ENCODE measurements at regions not wholly inside any gene's neighbourhood (a gene's known extent, or its start where the extent isn't known, plus 50 kb on each side); places are given as distances from the start of the nearest gene placed in this dataset.
"Not testable (repeated sequence)": the region's sequence is repeated elsewhere in the genome, so short reads cannot be mapped to it uniquely, and the experiment has no call there.

DNA sequence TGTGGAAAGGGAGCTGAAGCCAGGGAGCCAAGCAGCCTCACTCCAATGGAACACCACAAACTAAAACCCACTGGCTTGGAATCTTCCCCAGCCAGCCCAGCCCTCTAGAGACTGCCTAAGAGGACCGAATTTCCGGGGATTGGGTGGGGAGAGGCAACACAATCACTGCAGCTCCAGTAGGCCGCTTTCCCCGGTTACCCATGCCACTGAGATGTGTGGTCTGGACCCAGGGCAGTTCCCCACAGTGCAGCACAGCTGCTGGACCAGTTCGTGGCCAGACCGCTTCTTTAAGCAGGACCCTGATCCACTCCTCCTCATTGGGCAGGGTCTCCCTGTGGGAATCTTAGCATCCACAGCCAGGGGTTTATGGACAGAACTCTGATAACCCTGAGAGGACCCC lies 91.9 kb upstream of the PAGE3 start:
- no peak for DNase-seq (ENCODE audit: low read depth)
- TF ChIP-seq, protein P1, sequence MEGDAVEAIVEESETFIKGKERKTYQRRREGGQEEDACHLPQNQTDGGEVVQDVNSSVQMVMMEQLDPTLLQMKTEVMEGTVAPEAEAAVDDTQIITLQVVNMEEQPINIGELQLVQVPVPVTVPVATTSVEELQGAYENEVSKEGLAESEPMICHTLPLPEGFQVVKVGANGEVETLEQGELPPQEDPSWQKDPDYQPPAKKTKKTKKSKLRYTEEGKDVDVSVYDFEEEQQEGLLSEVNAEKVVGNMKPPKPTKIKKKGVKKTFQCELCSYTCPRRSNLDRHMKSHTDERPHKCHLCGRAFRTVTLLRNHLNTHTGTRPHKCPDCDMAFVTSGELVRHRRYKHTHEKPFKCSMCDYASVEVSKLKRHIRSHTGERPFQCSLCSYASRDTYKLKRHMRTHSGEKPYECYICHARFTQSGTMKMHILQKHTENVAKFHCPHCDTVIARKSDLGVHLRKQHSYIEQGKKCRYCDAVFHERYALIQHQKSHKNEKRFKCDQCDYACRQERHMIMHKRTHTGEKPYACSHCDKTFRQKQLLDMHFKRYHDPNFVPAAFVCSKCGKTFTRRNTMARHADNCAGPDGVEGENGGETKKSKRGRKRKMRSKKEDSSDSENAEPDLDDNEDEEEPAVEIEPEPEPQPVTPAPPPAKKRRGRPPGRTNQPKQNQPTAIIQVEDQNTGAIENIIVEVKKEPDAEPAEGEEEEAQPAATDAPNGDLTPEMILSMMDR (IDR thresholded peaks at IDR 0.05; ENCODE audit: insufficient read depth, low read depth, low read length), result no peak
- ChIA-PET CTCF (no interaction called here), POLR2A (no interaction called here)
- Histone ChIP-seq H3K4me3 (ENCODE audit: low read depth, low read length) (no peak overlapping the region), H3K36me3 (ENCODE audit: control insufficient read depth, insufficient read depth, low read length) (no peaks in the 10 kb centered on the region), H3K27me3 (ENCODE audit: control insufficient read depth, insufficient read depth, low read length) (no peaks in the 10 kb centered on the region)

DNA sequence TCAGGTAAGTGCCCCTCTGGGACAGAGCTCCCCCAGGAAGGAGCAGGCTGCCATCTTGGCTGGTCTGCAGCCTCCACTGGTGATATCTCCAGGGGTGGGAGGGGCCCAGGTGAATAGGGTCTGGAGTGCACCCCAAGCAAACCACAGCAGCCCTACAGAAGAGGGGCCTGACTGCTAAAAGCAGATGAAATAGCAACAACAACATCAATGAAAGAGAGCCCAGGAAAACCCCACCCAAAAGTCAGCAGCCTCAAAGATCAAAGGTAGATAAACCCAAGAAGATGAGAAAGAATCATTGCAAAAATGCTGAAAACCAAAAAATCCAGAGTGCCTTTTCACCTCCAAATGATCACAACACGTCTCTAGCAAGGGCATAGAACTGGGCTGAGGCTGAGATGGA lies 92.5 kb upstream of the PAGE3 start:
- Histone ChIP-seq H3K4me3 (ENCODE audit: low read depth, low read length) (no peak overlapping the region), H3K27me3 (ENCODE audit: control insufficient read depth, insufficient read depth, low read length) (no peaks in the 10 kb centered on the region), H3K36me3 (ENCODE audit: control insufficient read depth, insufficient read depth, low read length) (no peaks in the 10 kb centered on the region)
- CTCF ChIA-PET, result no interaction called here
- TF ChIP-seq, protein P1 (IDR thresholded peaks at IDR 0.05; ENCODE audit: insufficient read depth, low read depth, low read length), result no peak
- POLR2A ChIA-PET, result no interaction called here
- no peak for DNase-seq (ENCODE audit: low read depth)

DNA sequence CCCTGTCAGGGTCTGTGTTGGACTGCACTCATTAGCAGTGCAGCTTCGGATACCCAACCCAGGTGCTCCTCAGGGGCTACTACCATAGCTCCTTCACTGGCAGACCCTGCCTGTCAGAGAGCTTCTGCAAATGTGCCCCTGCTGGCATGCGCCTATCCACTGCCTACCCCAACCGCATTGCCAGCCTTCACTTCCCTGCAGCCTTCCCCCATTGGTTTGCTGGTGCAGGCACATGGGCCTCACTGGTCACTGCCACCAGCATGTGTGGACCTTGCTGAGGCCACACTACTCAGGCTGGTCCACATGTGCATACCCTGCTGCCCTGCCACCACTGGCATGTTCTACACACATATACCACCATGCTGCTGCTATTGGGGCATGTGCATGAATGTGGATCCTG lies 72.5 kb upstream of the MAGEH1 start:
- CTCF ChIA-PET, result no interaction called here
- TF ChIP-seq, protein P1 (IDR thresholded peaks at IDR 0.05; ENCODE audit: insufficient read depth, low read depth, low read length), result no peak
- POLR2A ChIA-PET, result no interaction called here
- no peak for DNase-seq (ENCODE audit: low read depth)
- Histone ChIP-seq H3K4me3 (ENCODE audit: low read depth, low read length) (no peak overlapping the region), H3K27me3 (ENCODE audit: control insufficient read depth, insufficient read depth, low read length) (no peaks in the 10 kb centered on the region), H3K36me3 (ENCODE audit: control insufficient read depth, insufficient read depth, low read length) (no peaks in the 10 kb centered on the region)

DNA sequence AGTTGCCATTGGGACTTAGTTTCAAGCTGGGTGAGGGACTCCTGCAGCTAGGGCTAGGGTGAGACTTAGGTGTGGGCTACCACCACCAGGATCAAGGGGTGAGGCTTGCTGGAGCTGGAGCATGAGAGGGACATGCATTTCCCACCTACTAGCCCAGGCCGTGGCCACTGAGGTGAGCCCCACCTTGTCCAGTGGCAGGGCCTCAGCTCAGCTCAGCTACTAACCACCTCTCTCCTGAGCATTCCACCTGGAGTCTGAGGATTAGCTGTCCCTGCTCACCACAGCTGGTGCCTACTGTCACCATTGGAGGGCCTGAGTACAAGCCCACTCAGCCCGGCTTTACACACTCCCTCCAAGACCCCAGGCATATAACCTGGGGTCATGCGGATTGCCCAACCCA lies 62.6 kb upstream of the MAGEH1 start:
- ChIA-PET POLR2A (no interaction called here), CTCF (no interaction called here)
- TF ChIP-seq, protein P1 (IDR thresholded peaks at IDR 0.05; ENCODE audit: insufficient read depth, low read depth, low read length), result no peak

DNA sequence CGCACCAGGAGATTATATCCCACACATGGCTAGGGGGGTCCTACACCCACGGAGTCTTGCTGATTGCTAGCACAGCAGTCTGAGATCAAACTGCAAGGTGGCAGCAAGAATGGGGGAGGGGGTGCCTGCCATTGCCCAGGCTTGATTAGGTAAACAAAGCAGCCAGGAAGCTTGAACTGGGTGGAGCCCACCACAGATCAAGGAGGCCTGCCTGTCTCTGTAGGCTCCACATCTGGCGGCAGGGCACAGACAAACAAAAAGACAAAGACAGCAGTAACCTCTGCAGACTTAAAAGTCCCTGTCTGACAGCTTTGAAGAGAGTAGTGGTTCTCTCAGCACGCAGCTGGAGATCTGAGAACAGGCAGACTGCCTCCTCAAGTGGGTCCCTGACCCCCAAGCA lies 55.1 kb upstream of the MAGEH1 start:
- CTCF ChIA-PET; H3K27me3 ChIP-seq (ENCODE audit: control insufficient read depth, insufficient read depth, low read length); H3K4me3 ChIP-seq (ENCODE audit: low read depth, low read length); POLR2A ChIA-PET; DNase-seq (ENCODE audit: low read depth); H3K36me3 ChIP-seq (ENCODE audit: control insufficient read depth, insufficient read depth, low read length): not testable (repeated sequence)

More for the DNA sequence above, 62.6 kb upstream of the MAGEH1 start:
- Histone ChIP-seq H3K4me3 (ENCODE audit: low read depth, low read length) (no peak overlapping the region), H3K36me3 (ENCODE audit: control insufficient read depth, insufficient read depth, low read length) (no peaks in the 10 kb centered on the region), H3K27me3 (ENCODE audit: control insufficient read depth, insufficient read depth, low read length) (no peaks in the 10 kb centered on the region)
- no peak for DNase-seq (ENCODE audit: low read depth)
